ENCODE measurements at regions not wholly inside any gene's neighbourhood (a gene's known extent, or its start where the extent isn't known, plus 50 kb on each side); places are given as distances from the start of the nearest gene placed in this dataset.

GRCh38 chrY:7942711-7943110, 1031.2 kb upstream of the AMELY start:
- H3K4me1 ChIP-seq (ENCODE audit: insufficient read depth, low read length), result no peaks in the 10 kb centered on the region
- H3K27me3 ChIP-seq (ENCODE audit: control insufficient read depth in 1 of 2, insufficient read depth in 2 of 2, low read length in 2 of 2), result no peaks in the 10 kb centered on the region
- H3K27ac ChIP-seq (ENCODE audit: low read depth in 1 of 2, low read length in 2 of 2), result no peak overlapping the region
- intact Hi-C loops (cut with DNase I, micrococcal nuclease), result no loop called here
- no peak for ATAC-seq (ENCODE audit: poor library complexity)
- POLR2A ChIA-PET, result no interaction called here
- no peaks in the 10 kb centered on the region for H3K4me1 Mint-ChIP-seq (ENCODE audit: low read depth)
- no peaks in the 10 kb centered on the region for H3K9me3 ChIP-seq (ENCODE audit: control insufficient read depth in 1 of 2, insufficient read depth in 1 of 2, low read length in 2 of 2)
- H3K4me3 ChIP-seq (ENCODE audit: low read length), result no peak overlapping the region
- no peaks in the 10 kb centered on the region for H3K9me3 Mint-ChIP-seq
- no peaks in the 10 kb centered on the region for H3K27me3 Mint-ChIP-seq
- no peak for TF ChIP-seq CTCF (IDR thresholded peaks at IDR 0.05)
- H3K36me3 ChIP-seq (ENCODE audit: insufficient read depth, low read length), result no peaks in the 10 kb centered on the region
- H3K27ac Mint-ChIP-seq, result no peak overlapping the region
- CTCF ChIA-PET, result no interaction called here
- DNase-seq, result no peak
- no peaks in the 10 kb centered on the region for H3K36me3 Mint-ChIP-seq (ENCODE audit: low read depth)
- no peak overlapping the region for H3K4me3 Mint-ChIP-seq

DNA sequence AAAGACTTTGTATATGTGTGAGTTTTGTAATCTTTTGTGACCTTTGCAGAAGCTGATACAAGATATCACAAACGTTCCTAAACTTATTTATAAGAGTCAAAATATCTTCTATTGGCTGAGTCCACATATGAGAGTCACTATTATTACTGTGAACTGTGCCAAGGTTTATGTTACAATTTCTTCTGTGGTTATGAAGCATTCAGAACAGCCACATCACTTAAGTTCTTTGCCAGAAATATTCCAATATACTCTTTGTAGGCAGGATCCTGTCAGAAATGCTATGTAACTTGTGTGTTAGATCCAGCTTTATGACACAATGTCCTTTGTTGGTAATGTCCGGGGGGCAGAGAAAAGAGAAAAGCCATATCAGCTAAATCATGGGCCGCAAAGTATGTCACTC, 1030.3 kb upstream of the AMELY start:
- CTCF ChIA-PET, result no interaction called here
- Histone ChIP-seq H3K9me3 (ENCODE audit: control insufficient read depth in 1 of 2, insufficient read depth in 1 of 2, low read length in 2 of 2) (no peaks in the 10 kb centered on the region), H3K27ac (ENCODE audit: low read depth in 1 of 2, low read length in 2 of 2) (no peak overlapping the region), H3K4me3 (ENCODE audit: low read length) (no peak overlapping the region), H3K36me3 (ENCODE audit: insufficient read depth, low read length) (no peaks in the 10 kb centered on the region), H3K4me1 (ENCODE audit: insufficient read depth, low read length) (no peaks in the 10 kb centered on the region), H3K27me3 (ENCODE audit: control insufficient read depth in 1 of 2, insufficient read depth in 2 of 2, low read length in 2 of 2) (no peaks in the 10 kb centered on the region)
- Mint-ChIP-seq H3K27me3 (no peaks in the 10 kb centered on the region), H3K4me3 (no peak overlapping the region), H3K36me3 (ENCODE audit: low read depth) (no peaks in the 10 kb centered on the region), H3K4me1 (ENCODE audit: low read depth) (no peaks in the 10 kb centered on the region), H3K9me3 (no peaks in the 10 kb centered on the region), H3K27ac (no peak overlapping the region)
- no peak for TF ChIP-seq CTCF (IDR thresholded peaks at IDR 0.05)
- no peak for DNase-seq
- POLR2A ChIA-PET, result no interaction called here
- intact Hi-C loops (cut with DNase I, micrococcal nuclease), result no loop called here
- no peak for ATAC-seq (ENCODE audit: poor library complexity)

DNA sequence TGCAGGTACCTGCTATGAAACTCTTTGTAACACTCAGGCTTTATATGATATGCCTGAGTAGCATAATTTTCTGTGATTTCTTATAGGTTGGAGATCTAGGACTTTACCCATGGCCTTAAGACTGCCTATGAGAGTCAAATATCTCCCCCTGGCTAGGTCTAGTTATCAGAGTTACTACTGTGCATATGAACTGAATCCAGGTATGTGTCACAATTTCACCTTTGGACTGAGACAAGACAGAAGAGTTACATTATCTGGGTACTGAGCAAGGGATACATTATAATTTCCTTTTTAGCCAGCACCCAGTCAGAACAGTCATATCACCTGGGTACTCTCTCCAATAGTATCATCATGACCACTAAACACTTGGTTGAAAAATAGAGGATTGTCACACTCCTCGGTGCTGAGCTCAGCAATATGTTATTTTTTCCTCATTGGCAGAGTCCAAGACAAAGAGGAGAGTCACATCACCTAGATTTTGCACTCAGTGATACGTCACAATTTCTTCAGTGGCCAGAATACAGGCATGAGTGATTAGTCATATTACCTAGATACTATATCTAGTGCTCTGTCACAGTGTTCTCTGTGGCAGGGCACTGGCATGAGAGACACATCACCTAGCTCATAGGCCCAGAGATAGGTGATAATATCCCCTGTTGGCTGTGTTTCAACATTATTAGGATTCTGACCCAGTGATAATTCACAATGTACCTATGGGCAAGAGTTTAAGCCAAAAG, 1027.6 kb upstream of the AMELY start:
- no peaks in the 10 kb centered on the region for H3K27me3 Mint-ChIP-seq
- no peaks in the 10 kb centered on the region for H3K4me1 Mint-ChIP-seq (ENCODE audit: low read depth)
- no peak overlapping the region for H3K4me3 Mint-ChIP-seq
- Histone ChIP-seq H3K27me3 (ENCODE audit: control insufficient read depth in 1 of 2, insufficient read depth in 2 of 2, low read length in 2 of 2) (no peaks in the 10 kb centered on the region), H3K4me1 (ENCODE audit: insufficient read depth, low read length) (no peaks in the 10 kb centered on the region), H3K27ac (ENCODE audit: low read depth in 1 of 2, low read length in 2 of 2) (no peak overlapping the region), H3K9me3 (ENCODE audit: control insufficient read depth in 1 of 2, insufficient read depth in 1 of 2, low read length in 2 of 2) (no peaks in the 10 kb centered on the region), H3K36me3 (ENCODE audit: insufficient read depth, low read length) (no peaks in the 10 kb centered on the region), H3K4me3 (ENCODE audit: low read length) (no peak overlapping the region)
- H3K27ac Mint-ChIP-seq, result no peak overlapping the region
- H3K36me3 Mint-ChIP-seq (ENCODE audit: low read depth), result no peaks in the 10 kb centered on the region
- no peak for ATAC-seq (ENCODE audit: poor library complexity)
- ChIA-PET POLR2A (no interaction called here), CTCF (no interaction called here)
- no peak for DNase-seq
- intact Hi-C loops (cut with DNase I, micrococcal nuclease), result no loop called here
- H3K9me3 Mint-ChIP-seq, result no peaks in the 10 kb centered on the region
- TF ChIP-seq CTCF (IDR thresholded peaks at IDR 0.05), result no peak

Measured in CD4-positive, alpha-beta T cell (primary cell).